Ovary (tissue), 7 donors: ENCODE measurements at regions not wholly inside any gene's neighbourhood (a gene's known extent, or its start where the extent isn't known, plus 50 kb on each side); places are given as distances from the start of the nearest gene placed in this dataset.

Experiments
- DNase-seq, 5 donors: peaks; one replicate each; pipeline ENCODE4 v3.0.0-alpha.2; 2019 to 2020
- H3K27ac ChIP-seq, 2 donors: fragments of 200-600 bp; one replicate each; pipeline versions ENCODE4 v1.5.1 to v1.8.0; 2019 to 2022
- H3K27me3 ChIP-seq: fragments of 200-600 bp; one replicate; pipeline ENCODE4 v1.8.0; 2022
- H3K36me3 ChIP-seq: fragments of 200-600 bp; sonication (generic); one replicate; pipeline ENCODE4 v1.5.1; 2019
- H3K4me1 ChIP-seq: one replicate; pipeline ENCODE4 v1.8.1; 2013; ENCODE audit warnings: mild to moderate bottlenecking, moderate library complexity; ENCODE audit not compliant: insufficient read depth
- H3K4me3 ChIP-seq: fragments of 200-600 bp; sonication (generic); one replicate; pipeline ENCODE4 v1.5.1; 2017
- H3K9me3 ChIP-seq, 2 donors: fragments of 200-600 bp in 1 of 2; sonication (generic) in 1 of 2; one replicate each; pipeline versions ENCODE4 v1.5.1 to v1.8.1; 2013 to 2019; ENCODE audit warnings: mild to moderate bottlenecking in 1 of 2, moderate library complexity in 1 of 2
- EP300 ChIP-seq: sonication (generic); formaldehyde crosslinking; IDR thresholded peaks from one replicate; pipeline ENCODE4 v1.6.1; 2017; ENCODE audit warnings: antibody characterized with exemption
- POLR2A ChIP-seq: fragments of 450-650 bp; IDR thresholded peaks from one replicate; pipeline ENCODE4 v1.6.1; 2017; ENCODE audit warnings: antibody characterized with exemption, mild to moderate bottlenecking, moderate library complexity
- WGBS, 3 donors: extraction: QIAGEN DNeasy Blood & Tissue Kit in 1 of 3; methylation state at CpG; one replicate each; pipeline versions ENCODE4 v1.1.5 to v1.1.7; 2013 to 2017; 5-methylcytosine and 5-hydroxymethylcytosine counted together
- intact Hi-C, 4 donors: fragments of 100-400 bp; cut with DNase I; formaldehyde crosslinking; loops; one replicate each; pipeline versions ENCODE4 v1.11.0 to v1.15.1; 2022 to 2023
- TF ChIP-seq, protein P1 (sequence below), 3 donors: fragments of 450-650 bp in 2 of 3; fragments of 200-600 bp in 1 of 3; IDR thresholded peaks; one replicate each; pipeline versions ENCODE4 v1.5.1 to v1.8.0; 2016 to 2022; ENCODE audit warnings: antibody characterized with exemption in 3 of 3, mild to moderate bottlenecking in 1 of 3
- donor health status: DM: no; HTN: no; CAD: no; lungs with moderate emphysema.
- donor health status: DM: no; HTN: no; CAD: no.
- donor health status: Bipolar disorder and iron deficiency.
- donor health status: DM: no; HTN: no; CAD: no.
- donor health status: DM: yes; HTN: yes; CAD: no.

- intact Hi-C loops = no loop called here
- Histone ChIP-seq H3K27me3 (no peaks in the 10 kb centered on the region), H3K4me1 (no peaks in the 10 kb centered on the region), H3K36me3 (no peaks in the 10 kb centered on the region), H3K4me3 (no peak overlapping the region), H3K27ac (no peak overlapping the region), H3K9me3 (no peaks in the 10 kb centered on the region)
- WGBS, 3 donors = 73 to 80% (median 76%) methylated on average over 5 of the region's 5 CpGs
- TF ChIP-seq EP300 (no peak), POLR2A (no peak)
- TF ChIP-seq, protein P1, sequence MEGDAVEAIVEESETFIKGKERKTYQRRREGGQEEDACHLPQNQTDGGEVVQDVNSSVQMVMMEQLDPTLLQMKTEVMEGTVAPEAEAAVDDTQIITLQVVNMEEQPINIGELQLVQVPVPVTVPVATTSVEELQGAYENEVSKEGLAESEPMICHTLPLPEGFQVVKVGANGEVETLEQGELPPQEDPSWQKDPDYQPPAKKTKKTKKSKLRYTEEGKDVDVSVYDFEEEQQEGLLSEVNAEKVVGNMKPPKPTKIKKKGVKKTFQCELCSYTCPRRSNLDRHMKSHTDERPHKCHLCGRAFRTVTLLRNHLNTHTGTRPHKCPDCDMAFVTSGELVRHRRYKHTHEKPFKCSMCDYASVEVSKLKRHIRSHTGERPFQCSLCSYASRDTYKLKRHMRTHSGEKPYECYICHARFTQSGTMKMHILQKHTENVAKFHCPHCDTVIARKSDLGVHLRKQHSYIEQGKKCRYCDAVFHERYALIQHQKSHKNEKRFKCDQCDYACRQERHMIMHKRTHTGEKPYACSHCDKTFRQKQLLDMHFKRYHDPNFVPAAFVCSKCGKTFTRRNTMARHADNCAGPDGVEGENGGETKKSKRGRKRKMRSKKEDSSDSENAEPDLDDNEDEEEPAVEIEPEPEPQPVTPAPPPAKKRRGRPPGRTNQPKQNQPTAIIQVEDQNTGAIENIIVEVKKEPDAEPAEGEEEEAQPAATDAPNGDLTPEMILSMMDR (IDR thresholded peaks at IDR 0.05) = no peak
- no peak for DNase-seq
These were observed 62.5 kb upstream of the PRICKLE1 start for GRCh38 chr12:42652048-42652447.

GRCh38 chr12:42648061-42648460 lies 58.5 kb upstream of the PRICKLE1 start:
- Histone ChIP-seq H3K27me3 (no peaks in the 10 kb centered on the region), H3K27ac (no peak overlapping the region), H3K4me1 (no peaks in the 10 kb centered on the region), H3K9me3 (no peaks in the 10 kb centered on the region), H3K4me3 (no peak overlapping the region), H3K36me3 (no peaks in the 10 kb centered on the region)
- intact Hi-C loops = no loop called here
- TF ChIP-seq POLR2A (no peak), EP300 (no peak)
- TF ChIP-seq, protein P1 (IDR thresholded peaks at IDR 0.05) = no peak
- no peak for DNase-seq
- WGBS, 3 donors = 59 to 74% (median 61%) methylated on average over 3 of the region's 3 CpGs

GRCh38 chr12:42643881-42644579 lies 54.5 kb upstream of the PRICKLE1 start:
- DNase-seq = no peak
- TF ChIP-seq, protein P1 (IDR thresholded peaks at IDR 0.05) = no peak
- TF ChIP-seq POLR2A (no peak), EP300 (no peak)
- H3K36me3 ChIP-seq = no peaks in the 10 kb centered on the region
- no peaks in the 10 kb centered on the region for H3K27me3 ChIP-seq
- H3K4me1 ChIP-seq = no peaks in the 10 kb centered on the region
- intact Hi-C loops = no loop called here
- no peaks in the 10 kb centered on the region for H3K9me3 ChIP-seq
- H3K4me3 ChIP-seq = no peak overlapping the region
- WGBS, 3 donors = 74 to 87% (median 78%) methylated on average over 6 of the region's 6 CpGs
- H3K27ac ChIP-seq = no peak overlapping the region

DNA sequence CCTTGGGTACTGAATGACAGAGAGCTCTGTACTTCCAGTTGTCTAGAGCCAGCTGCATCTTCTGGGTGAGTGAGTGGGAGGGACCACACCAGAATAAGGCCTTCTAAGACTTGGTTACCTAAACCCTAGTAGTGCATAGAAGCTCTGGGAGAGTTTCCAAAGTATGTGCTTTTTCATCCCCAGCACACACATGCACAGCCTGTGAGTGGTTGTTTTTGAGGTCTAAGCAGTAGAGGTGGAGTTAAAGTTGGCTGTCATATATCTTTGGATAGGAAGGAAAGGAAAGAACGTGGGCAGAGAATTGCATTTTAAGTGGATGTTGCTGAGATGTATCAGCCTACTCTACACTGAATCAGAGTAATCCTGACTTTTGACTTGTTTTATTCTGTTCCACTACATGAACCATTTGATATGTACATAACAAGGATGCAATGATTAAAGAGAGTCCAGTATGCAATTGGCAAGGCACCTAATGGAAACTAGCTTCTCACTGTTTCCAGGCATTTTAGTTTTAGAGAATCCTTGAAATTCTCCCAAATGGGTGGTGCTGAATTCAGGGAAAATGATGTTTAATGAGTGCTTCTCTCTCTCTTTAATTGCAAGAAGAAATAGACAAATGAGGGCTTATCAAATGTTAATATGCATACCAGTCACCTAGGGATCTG lies 51.8 kb upstream of the PRICKLE1 start:
- Histone ChIP-seq H3K27ac (no peak overlapping the region), H3K27me3 (no peaks in the 10 kb centered on the region), H3K36me3 (no peaks in the 10 kb centered on the region), H3K4me3 (no peak overlapping the region), H3K4me1 (no peaks in the 10 kb centered on the region), H3K9me3 (no peaks in the 10 kb centered on the region)
- intact Hi-C loops = no loop called here
- TF ChIP-seq, protein P1 (IDR thresholded peaks at IDR 0.05) = no peak
- TF ChIP-seq POLR2A (no peak), EP300 (no peak)
- WGBS, 3 donors = 30 to 63% (median 40%) methylated on average over 1 of the region's 1 CpG
- no peak for DNase-seq
